ENCODE measurements at regions not wholly inside any gene's neighbourhood (a gene's known extent, or its start where the extent isn't known, plus 50 kb on each side); places are given as distances from the start of the nearest gene placed in this dataset.

- DNase-seq, result no peak
- H3K4me1 Mint-ChIP-seq, result peaks cover 78% of the 10 kb centered on the region
- no peak for TF ChIP-seq CTCF (IDR thresholded peaks at IDR 0.05)
- H3K27ac Mint-ChIP-seq, result no peak overlapping the region
- H3K36me3 Mint-ChIP-seq (ENCODE audit: low read depth), result no peaks in the 10 kb centered on the region
- H3K27me3 Mint-ChIP-seq (ENCODE audit: low read depth, poor library complexity), result peaks cover 34% of the 10 kb centered on the region
- no peaks in the 10 kb centered on the region for H3K9me3 Mint-ChIP-seq
- H3K4me3 Mint-ChIP-seq, result peak overlapping the region; percentile 65
These were observed 153.4 kb upstream of the GSE1 start for GRCh38 chr16:85459529-85460251.

- peak; percentile 49 for DNase-seq
- Mint-ChIP-seq H3K36me3 (ENCODE audit: low read depth) (no peaks in the 10 kb centered on the region), H3K9me3 (no peaks in the 10 kb centered on the region), H3K4me3 (peak overlapping the region; percentile 65), H3K4me1 (peaks cover 78% of the 10 kb centered on the region), H3K27ac (peak overlapping the region; percentile 88), H3K27me3 (ENCODE audit: low read depth, poor library complexity) (peaks cover 34% of the 10 kb centered on the region)
- no peak for TF ChIP-seq CTCF (IDR thresholded peaks at IDR 0.05)
These were observed 152.7 kb upstream of the GSE1 start for GRCh38 chr16:85460252-85461021.

GRCh38 chr16:85461022-85461813, 151.9 kb upstream of the GSE1 start:
- DNase-seq, result peak; percentile 55
- Mint-ChIP-seq H3K36me3 (ENCODE audit: low read depth) (no peaks in the 10 kb centered on the region), H3K4me1 (peaks cover 77% of the 10 kb centered on the region), H3K27ac (peak overlapping the region; percentile 88), H3K9me3 (no peaks in the 10 kb centered on the region), H3K27me3 (ENCODE audit: low read depth, poor library complexity) (peaks cover 29% of the 10 kb centered on the region), H3K4me3 (peak overlapping the region; percentile 83)
- TF ChIP-seq CTCF (IDR thresholded peaks at IDR 0.05), result no peak

- DNase-seq, result peak; percentile 75
- Mint-ChIP-seq H3K4me3 (peak overlapping the region; percentile 83), H3K36me3 (ENCODE audit: low read depth) (no peaks in the 10 kb centered on the region), H3K27me3 (ENCODE audit: low read depth, poor library complexity) (peaks cover 27% of the 10 kb centered on the region), H3K4me1 (peaks cover 75% of the 10 kb centered on the region), H3K27ac (peak overlapping the region; percentile 97), H3K9me3 (no peaks in the 10 kb centered on the region)
- TF ChIP-seq CTCF (IDR thresholded peaks at IDR 0.05), result no peak
These were observed 151.1 kb upstream of the GSE1 start for GRCh38 chr16:85461814-85462713.

All from nephron progenitor cell (in vitro differentiated cells).